ENCODE measurements at regions not wholly inside any gene's neighbourhood (a gene's known extent, or its start where the extent isn't known, plus 50 kb on each side); places are given as distances from the start of the nearest gene placed in this dataset.
"Not testable (repeated sequence)": the region's sequence is repeated elsewhere in the genome, so short reads cannot be mapped to it uniquely, and the experiment has no call there.

DNA sequence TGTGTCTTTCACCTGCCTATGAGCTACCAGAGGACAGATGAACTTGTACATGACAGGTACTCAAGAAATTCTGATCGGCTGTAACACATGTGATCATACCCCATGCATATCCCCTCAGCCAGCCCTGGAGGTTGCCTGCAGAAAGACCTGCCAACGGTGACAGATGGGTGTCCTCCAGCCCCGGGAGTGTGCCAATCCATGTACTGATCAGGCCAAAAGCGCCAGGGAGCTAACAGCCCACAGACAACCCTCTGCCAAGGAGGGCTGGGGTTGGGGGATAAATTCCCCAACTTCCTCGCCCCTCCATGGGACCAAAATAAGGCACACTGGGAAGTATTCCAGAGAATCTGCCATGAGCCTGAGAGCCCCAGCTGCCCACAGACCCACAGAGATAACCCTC, 189.4 kb downstream of the CCT6B start:
- DNase-seq = no peak

DNA sequence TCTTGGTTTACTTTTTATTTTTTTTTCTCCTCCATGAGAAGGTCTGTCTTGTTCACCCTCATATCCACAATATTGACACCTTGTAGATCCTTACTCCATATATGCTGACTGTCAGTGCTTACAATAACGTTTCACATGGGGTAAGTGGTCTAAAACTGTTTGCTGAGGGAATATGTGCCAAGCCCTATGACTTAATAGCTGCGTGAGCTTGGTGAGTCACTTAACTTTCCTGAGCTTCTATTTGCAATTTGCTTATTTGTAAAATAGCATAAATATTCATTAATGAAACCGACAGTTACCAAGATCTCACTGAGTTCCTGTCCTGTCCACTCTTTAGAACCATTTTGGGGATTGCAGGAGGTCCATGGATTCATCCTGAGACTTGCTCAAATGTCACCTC, 190.7 kb downstream of the CCT6B start:
- no peak for DNase-seq

DNA sequence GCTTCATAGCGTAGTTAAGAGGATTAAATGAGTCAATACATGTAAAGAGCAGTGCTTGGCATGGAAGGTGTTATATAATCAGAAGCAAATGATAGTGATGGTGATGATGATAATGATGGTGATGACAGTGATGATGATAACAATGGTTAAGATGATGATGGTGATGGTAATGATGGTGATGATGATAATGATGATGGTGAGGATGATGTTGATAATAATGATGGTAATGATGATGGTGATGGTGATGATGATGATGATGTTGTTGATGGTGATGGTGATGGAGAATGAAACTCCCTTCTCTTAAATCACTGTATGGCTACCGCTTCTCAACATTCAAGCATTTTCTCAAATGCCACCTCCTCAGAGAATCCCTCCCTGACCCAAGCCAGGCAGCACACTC, 190.5 kb downstream of the TMEM132E start:
- no peak for DNase-seq

DNA sequence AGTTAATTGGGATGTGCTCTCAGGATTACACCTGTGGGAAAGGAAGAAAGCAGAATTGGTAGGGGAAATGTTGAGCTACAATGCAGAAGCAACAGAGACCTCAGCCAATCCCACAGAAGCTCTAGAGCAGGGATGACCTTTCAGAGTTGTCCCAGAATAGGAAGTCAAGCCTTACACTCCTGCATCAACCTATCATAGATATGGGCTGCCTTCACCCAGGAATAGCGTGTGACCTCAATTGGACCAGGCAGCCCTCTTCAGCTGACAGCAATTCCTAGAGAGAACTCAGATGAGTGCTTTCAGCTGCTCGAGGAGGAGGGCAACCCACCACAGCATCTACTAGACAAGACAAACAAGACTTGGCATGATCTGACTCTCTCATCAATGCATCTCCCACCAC, 189.7 kb downstream of the TMEM132E start:
- no peak for DNase-seq

DNA sequence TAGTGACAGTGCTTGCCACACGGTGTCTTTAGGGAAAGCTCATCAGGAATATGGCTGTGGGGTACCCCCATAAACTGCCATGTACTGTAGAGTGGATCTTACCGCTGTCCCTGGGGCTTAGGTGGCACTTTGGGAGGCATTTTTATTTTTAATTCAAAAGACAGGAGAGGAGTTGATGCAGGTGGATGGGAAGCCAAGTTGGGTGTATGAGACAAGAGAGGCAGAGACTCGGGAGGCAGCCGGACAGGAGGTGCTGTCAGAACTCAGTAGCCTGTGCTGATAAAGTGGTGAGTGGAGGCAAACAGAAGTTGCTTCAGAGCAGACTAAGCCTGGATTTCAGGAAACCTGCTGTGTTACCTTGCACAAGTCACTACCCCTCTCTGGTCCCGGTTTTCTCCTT, 185.9 kb downstream of the TMEM132E start:
- DNase-seq = no peak

DNA sequence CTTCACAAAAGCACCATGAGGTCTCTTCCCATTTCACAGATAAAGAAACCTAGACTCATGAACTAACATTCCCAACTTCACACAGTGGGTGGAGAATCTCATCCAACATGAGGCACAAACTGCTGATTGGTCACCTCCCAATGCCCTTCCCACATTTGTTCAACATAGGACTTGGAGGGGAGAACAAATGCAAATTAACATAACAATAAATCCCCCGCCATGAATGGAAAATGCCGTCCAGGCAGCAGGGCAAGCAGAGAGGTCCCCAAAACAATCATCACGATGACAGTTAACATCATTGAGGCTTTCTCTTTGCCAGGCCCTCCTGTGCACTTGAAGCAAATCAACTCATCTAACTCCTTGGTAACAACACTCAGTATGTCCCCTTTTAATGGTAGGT, 185.3 kb downstream of the TMEM132E start:
- no peak for DNase-seq

DNA sequence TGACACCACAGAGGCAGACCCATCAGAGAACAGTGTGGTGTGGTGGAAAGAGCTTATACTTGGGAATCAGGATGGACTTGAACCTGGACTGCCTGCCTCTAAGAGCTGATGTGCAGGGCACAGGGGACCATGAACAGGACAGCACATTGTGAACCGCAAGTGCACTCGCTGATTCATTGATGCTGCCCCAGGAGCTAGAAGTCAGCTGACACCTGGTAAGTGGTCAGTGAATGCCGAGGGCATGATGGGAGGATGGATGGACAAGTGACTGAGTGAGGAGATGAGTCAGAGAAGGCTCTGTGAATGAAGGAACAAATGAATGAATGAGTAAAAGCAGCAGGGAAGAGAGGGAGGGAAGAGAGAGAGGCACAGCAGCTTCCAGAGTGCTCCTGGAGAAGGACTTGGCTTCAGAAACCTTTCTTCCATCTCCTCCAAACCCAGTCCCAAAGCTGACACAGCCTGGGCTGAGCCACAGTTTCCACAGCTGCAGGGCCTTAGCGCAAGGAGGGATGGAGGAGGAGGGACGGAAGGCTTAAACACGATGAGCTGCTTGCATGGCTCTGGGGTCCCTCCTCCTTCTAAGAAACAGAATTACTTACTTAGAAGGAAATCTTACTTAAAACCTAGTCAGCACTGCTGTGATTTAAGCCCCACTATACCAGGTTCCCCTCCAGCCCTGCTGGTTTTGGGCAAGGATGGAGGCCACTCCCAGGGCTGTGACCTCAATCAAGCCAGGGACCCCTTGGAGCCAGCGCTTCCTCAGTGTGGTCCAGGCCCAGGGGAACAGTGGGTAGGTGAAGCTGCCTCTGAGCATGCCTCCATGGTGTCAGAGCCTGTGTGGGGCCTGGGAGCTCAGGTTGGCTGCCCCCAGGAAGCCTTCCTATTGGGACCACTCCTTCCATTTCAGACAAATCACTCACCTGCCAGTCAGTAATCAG, 184.6 kb downstream of the TMEM132E start:
- DNase-seq = no peak

DNA sequence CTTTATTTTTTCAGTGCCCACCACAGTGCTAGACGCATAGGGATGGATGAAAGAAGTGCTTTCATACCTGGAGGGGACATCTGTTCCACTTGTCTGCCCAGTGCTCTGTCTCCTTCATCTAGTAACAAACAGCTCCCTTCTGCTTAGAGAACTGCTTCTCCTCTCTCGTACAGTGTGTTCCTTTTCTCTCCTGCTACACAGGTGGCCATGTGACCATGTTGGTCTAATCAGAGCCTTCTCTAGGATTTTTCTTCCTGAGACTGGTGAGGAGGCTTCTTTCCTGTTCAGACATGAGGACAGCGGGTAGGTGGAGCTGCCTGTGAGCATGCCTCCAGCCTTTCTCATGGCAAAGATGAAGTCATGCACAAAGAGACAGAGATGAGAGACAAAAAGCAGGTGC, 182.7 kb downstream of the TMEM132E start:
- no peak for DNase-seq

DNA sequence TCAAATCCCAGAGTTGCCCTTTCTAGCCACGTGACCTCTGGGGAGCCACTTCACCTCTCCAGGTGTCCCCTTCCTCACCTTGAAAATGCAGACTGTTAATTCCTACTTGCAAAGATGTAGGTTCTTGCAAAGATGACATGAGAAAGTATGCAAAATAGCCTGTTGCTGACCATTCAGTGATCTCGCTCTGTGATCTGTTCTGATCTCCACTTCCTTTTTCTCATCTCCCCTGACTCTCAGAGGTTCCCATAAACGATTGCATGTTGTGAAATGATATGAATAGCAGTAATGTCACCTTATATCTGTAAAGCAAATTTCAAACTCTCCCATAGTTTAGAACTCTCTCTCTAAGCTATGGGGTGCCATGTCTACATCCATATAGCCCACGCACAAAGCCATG, 182.3 kb downstream of the TMEM132E start:
- no peak for DNase-seq

DNA sequence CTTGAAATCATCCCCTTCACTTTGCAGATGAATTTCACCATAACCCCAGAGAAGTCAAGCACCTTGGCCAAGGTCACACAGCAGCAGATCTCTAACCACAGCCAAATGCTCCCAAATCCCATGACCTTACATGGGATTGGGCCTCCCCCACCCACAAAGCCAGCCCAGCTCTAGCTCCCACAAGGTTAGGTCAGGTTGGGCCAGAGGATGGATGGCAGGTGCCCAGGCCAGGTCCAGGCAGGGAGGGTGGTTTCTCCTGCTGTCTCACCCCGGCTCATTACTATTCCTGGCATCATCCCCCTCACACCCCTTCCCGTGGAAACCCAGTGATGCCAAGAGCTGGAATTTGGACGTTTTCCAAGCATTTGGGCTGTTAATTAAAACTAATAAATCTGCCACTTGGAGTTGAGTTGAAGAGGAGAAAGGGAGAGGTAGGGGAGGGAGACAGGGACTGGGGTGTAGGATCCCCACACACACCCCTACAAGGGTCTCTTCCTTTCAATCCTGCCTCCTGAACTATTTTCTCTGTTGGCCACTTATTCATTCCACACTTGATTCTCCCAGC, 181.6 kb downstream of the TMEM132E start:
- DNase-seq = no peak

DNA sequence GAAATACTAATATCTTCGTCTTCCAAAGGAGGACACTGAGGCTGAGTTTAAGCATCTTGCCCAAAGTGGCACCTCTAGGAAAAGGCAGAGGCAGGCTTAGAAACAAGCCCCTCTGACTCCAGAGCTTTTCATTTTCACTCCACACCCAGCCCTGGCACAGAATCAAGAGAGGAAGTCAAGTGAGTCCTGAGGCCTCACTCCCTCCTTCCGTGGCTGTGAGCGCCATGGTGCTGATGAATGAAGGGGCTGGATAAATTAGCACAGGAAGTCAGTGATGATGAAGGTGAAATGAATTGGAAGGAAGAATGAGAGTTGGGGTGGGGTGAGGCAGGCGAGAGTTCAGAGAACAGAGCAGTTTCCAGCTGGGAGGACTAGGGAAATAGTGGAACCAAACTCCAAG, 179.3 kb downstream of the TMEM132E start:
- no peak for DNase-seq

DNA sequence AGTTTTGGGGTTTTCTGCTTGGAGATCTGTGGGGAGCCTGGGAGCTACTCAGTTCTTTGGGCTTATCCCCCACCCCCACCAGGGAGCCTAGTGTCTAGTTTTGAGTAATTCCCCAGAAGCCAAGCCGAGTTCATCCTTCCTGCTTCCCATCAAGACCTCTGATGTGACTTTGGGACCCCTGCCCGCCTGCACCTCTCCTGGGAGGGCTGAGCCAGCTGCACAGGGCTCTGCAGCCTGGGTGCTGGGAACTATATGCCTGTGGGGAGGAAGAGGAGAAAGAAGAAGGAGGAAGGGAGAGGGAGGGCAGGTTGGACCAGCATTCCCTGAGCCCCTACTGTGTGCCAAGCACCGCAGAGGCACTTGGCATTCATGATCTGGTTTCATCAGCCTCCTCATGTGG, 178.9 kb downstream of the TMEM132E start:
- DNase-seq = no peak

DNA sequence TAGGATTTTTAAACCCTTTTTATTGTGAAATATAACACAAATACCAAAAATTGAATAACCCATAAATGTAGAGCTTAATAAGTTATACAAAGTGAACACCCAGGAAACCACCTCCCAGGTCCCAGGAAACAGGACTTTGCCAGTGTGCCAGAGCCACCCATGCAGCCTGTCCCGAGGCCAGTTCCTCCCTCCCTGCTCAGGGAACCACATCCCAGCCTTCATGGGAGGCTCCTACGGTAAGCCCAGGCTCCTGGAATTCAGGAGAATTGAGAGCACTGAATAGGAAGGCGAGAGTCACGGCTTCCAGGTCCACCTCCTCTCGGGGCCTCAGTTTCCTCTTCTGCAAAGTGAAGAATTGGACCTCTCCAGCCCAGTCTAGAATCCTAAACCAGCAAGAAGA, 178.2 kb downstream of the TMEM132E start:
- DNase-seq = no peak

DNA sequence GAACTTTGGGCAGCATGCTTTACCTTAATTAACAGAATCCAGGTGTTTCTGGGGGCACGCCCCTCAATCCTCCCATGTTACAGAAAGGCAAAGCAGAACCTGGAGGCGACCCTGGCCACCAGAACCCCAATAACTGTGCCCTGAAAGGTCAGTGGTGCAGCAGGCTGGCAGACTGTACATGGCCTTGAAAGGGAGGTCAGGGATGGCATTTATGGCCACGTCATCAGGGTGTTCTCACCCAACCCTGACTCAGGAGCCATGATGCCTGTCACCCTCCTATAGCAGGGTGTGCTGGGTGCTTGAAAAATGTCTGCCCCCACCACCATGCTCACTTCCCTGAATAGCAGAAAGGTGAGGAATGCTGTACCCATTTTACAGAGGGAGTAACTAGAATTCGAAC, 177.7 kb downstream of the TMEM132E start:
- DNase-seq = no peak

DNA sequence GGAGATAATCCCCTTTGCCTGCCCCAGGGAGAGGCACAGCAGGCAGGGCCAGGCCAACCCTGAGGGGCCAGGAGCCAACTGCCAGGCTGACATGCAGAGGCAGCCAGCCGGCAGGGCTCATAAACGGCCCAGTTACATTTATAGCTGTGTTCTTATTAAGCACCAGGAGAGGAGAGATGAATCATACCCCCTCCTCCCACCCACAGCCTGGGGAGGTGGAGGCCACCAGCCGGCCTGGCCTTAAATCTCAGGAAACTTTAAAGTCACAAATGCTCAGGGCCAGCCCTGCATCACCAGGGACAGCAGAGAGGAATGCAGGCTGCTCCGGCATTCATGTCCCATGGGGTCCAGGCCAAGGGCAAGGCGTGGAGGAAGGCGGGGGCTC, 177.2 kb downstream of the TMEM132E start:
- DNase-seq = no peak

DNA sequence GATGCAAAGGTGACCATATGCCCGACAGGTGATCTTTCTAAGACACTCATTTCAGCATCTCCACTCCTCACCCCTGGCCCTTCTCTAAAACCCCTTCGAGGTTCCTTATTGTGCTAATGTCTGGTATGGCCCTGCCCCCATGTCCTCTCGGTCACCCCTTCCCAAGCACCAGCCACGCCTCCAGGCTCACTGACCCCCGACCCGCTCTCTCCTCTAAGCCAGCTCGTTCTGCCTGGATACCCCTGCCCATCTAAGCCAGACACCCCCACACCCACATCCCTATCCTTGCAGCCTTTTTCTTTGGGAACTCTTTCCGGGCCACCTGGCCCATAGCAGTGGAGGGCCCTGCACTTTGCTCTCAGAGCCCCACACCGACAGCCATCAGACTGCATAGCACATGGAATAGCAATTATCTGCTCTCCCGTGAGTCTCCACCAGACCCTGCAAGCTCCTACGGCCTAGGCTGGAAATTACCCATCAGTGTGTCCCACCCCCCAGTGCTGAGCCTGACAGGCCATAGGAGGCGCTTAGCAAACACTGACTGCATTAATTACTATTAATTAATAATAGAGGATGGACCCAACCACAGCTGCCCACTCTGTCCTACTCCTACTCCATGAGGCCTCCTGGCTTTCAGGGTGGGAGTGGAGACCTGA, 176.7 kb downstream of the TMEM132E start:
- DNase-seq = no peak

DNA sequence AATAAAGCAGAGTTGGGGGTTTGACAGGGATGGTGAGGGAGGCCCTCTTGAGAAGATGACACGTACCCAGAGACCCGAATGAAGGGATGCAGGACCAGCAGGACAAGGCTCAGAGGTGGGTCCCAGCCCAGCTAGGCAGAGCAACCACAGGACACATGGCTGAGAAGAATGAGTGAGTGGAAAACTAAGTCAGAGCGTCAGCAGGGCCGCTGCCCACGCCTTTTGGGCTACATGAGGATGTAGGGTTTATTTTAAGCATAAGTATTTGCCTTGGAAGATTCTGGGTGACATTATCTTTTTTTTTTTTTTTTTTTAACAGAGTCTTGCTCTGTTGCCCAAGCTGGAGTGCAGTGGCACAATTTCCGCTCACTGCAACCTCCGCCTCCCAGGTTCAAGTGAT, 176.0 kb downstream of the TMEM132E start:
- no peak for DNase-seq

DNA sequence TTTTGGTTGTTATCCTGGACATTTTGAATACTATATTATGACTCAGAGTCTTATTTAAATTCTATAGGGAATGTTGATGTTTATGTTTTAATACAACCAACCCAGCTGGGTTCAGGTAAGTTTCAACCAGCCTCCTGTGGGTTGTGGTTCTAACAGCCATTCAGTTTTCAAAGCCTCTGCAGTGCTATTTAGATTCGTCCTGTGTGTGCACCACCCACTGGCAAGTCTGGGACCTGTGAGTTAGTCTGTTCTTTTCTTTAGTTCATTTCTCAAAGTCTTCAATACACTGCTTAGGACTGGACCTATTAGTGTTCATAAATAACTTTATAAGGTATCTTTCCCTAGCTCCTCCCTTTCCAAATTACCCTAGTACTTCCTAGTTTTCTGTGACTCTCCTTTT, 170.6 kb downstream of the TMEM132E start:
- DNase-seq = no peak

DNA sequence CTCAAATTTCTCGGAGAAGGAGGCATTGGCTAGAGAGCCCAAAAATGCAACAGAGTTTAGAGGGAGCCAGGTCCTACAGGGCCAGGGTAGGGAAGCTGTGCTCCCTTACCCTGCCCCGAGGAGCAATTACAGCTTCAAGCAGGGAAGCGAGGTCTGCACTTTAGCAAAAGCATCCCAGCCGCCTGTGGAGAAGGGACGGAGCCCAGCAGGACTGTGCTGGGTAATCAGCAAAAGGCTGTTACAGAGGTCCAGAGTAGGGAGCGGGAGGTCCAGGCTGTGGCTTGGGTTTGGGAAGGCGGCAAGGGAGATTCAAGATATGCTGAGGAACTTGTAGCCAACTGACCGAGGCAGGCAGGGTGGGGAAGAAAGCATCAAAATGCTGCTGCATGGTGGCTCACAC, 162.6 kb downstream of the TMEM132E start:
- no peak for DNase-seq

DNA sequence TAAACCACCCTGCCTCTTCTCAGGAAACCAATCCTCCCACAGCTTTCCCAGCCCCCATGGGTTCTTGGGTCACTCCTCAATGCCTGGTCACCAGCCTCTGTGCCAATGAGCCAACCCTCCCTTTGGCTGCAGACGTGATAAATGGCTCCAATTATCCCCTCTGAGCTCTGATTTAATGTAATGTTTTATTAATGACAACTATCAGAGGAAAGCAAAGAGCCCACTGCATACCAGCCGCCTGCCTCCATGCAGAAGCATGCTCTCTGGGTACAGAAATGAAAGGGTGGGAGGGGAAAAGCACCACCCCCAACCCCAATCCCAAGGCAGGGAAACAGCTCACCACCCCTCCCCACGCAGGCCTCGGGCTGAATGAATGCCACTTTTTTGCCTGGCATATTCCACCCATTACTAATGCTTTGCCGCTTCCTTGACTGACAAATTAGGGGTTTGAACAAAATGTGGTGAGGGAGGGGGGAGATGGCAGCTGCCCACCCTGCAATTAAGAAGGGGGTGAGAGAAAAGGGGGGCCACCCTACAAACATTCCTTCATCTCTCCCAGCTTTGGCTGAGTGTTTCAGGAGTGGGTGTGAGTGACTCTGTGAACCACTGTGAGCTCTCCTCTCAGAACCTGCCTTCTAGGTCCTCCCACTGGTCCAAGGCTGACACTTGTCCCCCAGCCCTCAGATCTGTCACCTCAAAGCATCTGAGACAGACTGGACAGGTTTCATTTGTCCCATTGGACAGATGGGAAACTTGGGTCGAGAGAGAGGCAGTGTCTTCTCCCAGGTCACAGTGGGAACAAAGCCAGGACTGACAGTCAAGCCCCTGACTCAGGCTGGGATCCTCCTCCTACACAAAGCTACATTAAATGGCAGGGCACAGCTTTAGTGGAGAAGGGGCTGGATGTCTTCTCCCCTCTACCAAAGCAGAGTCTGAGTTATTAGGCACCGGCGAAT, 161.5 kb downstream of the TMEM132E start:
- no peak for DNase-seq

DNA sequence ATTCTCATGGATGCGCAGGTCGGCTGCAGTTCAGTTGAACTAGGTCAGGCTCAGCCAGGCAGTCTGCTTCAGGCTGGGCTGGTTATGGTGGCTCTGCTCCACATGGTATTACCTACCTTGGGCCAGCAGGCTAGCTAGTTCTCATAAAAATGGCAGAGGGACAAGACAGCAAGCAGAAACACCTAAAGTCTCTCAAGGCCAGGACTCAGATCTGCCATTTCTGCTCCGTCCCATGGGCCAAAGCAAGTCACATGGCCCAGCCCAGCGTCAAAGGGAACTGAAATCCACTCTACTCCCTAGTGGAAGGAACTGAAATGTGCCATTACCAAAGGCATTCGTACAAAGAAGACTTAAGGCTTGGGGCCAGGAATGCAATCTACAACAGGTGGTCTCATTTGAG, 160.0 kb downstream of the TMEM132E start:
- no peak for DNase-seq

DNA sequence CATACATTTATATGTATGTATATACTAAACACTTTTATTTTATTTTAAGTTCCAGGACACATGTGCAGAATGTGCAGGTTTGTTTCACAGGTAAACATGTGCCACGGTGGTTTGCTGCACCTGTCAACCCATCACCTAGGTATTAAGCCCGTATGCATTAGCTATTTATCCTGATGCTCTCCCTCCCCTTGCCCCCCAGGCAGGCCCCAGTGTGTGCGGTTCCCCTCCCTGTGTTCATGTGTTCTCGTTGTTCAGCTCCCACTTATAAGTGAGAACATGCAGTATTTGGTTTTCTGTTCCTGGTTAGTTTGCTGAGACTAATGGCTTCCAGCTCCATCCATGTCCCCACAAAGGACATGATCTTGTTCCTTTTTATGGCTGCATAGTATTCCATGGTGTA, 158.3 kb downstream of the TMEM132E start:
- DNase-seq = not testable (repeated sequence)

DNA sequence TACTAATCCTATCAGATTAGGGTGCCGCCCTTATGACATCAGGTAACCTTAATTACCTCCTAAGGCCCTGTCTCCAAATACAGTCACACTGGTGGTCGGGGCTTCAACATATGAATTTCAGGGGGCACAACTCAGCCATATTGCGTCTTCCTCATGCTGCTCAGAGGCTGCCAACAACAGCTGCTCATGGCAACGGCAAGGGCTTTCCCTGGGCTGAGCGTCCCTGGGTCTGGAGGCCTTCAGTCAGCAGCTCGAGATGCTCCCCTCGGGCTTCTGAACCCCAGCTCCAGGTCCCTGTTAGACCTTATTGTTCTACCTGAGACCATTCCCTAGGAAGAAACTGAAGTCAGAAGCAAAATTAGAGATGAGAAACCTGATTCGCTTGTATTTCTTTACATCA, 157.2 kb downstream of the TMEM132E start:
- no peak for DNase-seq

Measured in stimulated activated CD4-positive, alpha-beta T cell treated with anti-CD3 and anti-CD28 coated beads, Interleukin-4, amount 100 ng/mL, for 4 hours (primary cell).